WTC11 (cell line): ENCODE measurements at regions not wholly inside any gene's neighbourhood (a gene's known extent, or its start where the extent isn't known, plus 50 kb on each side); places are given as distances from the start of the nearest gene placed in this dataset.

Experiments used
- ATF1 ChIP-seq: sonication (generic); formaldehyde crosslinking; IDR thresholded peaks from 2 replicates; pipeline ENCODE4 v1.8.1; 2023; ENCODE audit warnings: mild to moderate bottlenecking, moderate library complexity, missing genetic modification reagents
- NR3C1 ChIP-seq: sonication (generic); formaldehyde crosslinking; conservative IDR thresholded peaks from 2 replicates; pipeline ENCODE4 v1.8.1; 2023; ENCODE audit warnings: low read depth, mild to moderate bottlenecking, missing genetic modification reagents
- TF ChIP-seq, protein P1 (sequence below): fragments of 200-600 bp; IDR thresholded peaks from 2 replicates; pipeline ENCODE4 v1.8.0; 2022; ENCODE audit warnings: antibody characterized with exemption

- TF ChIP-seq ATF1 (no peak), NR3C1 (no peak)
- TF ChIP-seq, protein P1, sequence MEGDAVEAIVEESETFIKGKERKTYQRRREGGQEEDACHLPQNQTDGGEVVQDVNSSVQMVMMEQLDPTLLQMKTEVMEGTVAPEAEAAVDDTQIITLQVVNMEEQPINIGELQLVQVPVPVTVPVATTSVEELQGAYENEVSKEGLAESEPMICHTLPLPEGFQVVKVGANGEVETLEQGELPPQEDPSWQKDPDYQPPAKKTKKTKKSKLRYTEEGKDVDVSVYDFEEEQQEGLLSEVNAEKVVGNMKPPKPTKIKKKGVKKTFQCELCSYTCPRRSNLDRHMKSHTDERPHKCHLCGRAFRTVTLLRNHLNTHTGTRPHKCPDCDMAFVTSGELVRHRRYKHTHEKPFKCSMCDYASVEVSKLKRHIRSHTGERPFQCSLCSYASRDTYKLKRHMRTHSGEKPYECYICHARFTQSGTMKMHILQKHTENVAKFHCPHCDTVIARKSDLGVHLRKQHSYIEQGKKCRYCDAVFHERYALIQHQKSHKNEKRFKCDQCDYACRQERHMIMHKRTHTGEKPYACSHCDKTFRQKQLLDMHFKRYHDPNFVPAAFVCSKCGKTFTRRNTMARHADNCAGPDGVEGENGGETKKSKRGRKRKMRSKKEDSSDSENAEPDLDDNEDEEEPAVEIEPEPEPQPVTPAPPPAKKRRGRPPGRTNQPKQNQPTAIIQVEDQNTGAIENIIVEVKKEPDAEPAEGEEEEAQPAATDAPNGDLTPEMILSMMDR, result no peak
Observed at GRCh38 chr21:17231771-17232170, 281.1 kb upstream of the CXADR start.
